ENCODE measurements at regions not wholly inside any gene's neighbourhood (a gene's known extent, or its start where the extent isn't known, plus 50 kb on each side); places are given as distances from the start of the nearest gene placed in this dataset.
"Not testable (repeated sequence)": the region's sequence is repeated elsewhere in the genome, so short reads cannot be mapped to it uniquely, and the experiment has no call there.

DNA sequence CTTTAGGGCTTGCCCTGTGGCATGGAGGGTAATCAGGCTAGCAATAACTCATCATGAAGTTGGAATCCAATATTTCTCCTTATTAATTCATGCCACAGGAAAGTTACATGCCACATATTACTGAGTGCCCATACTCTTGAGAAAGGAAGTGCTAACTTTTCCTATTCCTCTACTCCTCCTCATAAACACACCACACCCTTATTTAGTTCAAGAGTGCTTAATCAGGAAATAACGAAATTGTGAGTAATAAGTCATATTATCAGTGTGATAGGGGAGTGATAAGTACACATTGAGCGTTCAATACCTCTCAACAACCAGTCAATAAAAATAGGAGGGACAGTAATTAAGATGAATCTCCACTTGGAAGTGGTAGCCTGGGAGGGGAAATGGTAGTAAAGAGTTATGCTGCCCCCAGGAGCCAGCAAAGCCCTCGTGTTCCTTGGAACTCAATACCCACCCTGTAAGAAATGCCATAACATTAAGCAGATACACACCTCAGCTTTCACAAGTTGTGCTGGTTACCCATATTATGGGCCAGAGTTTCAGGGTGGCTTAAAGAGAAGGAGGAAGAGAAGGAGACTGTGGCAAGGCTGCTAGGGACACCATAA lies 410.0 kb upstream of the NR3C2 start:
- DNase-seq = no peak

DNA sequence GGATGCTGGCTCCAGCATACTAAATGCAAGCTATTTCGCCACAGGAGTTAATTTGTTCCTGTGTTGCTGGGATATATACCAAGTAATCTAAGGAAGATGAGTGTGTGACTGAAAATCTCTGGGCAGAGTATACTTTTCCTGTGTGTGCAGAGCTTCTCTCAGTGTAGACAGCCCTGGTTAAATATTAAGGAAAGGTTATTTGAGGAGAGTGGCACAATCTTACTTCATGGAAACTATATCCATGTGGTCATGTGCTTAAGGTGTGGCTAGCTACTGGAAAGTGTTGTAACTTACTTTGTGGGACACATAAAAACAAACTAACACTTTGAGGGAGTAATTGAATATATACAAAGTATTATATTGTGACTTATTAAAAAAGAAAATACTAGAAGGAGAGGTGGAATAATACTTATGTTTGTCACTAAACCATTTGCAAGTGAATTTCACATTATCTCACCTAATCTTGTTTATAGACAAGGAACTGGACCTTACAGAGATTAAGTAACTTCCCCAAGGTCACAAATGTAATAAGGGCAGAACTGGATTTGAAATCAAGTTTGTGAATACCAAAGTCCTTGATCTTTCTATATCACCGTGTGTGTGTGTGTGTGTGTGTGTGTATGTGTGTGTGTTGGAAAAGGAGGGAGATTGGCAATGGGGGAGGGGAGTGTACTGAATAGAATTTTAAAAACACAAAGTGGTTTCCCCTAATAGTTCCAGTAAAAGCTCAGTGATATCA lies 408.2 kb upstream of the NR3C2 start:
- no peak for DNase-seq

DNA sequence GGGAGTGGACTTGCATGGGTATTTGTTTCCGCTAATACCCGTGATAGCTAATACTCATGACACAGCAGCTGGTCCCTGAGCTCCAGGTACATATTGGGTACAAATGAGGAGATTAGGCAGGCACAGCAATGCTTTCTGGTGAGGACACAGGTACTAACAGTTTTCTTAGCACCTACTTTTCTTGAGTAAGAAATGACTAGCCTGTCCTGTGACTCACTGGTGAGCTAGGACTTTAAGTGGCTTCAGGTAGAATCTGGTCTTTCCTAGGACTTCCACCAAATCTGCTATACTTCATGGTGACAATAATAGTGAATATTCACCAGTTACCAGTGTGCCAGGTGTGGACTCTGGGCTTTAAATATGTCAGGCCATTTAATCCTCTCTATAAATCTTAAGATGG lies 407.4 kb upstream of the NR3C2 start:
- no peak for DNase-seq

DNA sequence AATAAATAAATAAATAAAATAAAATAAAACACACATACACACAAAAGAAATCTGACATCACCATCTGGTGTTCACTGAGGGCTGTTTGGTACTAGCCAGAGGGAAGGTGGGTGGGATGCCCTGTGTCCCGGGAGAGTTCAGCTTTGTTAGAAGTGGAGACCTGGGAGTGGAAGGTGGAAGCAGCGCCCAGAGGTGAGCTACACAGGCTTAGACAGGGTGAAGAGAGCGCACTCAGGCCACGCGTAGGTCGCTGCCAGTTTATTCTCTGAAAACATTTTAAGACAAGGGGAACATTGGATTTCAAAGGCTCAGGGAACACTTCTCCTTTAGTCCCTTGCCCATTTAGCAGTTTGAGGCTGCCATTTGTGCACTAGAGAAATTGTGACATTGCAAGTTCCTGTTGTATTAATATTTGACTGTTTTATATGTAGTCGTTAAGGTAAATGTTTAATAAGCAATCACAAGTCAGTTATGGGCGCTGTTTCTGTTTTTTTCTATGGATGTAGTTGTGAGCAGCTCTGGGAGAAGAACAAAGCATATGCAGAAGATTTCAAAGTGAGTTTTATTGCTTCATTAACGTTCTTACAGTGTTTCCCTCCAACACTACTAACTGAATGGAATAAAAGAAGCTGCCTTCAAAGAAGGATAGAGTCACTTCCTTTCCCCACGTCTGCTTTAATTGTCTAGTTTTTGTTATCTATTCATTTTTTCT lies 405.5 kb upstream of the NR3C2 start:
- no peak for DNase-seq

DNA sequence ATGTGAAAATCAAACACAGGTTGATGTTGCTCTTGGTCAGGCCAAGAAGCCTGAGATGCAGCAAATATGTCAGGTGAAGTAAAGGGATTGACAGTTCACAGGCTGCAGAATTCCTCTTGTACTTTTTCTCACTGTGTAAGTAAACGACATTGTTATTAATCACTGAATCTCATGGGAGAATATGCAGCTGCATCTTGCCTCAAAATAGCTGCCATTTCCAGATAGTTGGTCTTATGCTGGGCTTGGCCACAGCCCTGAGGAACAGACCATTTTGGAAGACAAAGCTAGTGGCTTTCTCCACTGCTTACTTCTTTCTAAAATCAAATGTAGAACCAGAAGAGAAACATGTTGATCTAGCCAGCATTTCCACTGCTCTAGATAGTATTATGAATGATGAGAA lies 403.4 kb upstream of the NR3C2 start:
- no peak for DNase-seq

DNA sequence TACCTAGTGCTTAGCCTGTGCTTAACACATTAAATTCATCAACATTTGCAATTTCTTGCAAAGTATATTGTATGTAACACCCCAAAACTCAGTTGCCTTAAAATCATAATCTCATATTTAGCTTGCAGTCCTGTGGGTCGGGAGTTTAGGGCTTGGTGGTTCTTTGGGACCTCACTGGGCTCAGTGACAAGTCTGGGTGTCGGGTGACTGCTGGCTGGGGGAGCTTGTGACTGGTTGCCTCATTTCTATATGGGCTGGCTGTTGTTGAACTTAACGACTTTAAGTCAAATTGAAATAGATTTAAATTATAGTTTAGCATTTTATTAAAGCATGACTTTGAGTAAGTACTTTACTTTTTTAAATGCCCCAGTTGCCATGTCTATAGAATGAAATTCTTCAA lies 401.4 kb upstream of the NR3C2 start:
- DNase-seq = no peak

DNA sequence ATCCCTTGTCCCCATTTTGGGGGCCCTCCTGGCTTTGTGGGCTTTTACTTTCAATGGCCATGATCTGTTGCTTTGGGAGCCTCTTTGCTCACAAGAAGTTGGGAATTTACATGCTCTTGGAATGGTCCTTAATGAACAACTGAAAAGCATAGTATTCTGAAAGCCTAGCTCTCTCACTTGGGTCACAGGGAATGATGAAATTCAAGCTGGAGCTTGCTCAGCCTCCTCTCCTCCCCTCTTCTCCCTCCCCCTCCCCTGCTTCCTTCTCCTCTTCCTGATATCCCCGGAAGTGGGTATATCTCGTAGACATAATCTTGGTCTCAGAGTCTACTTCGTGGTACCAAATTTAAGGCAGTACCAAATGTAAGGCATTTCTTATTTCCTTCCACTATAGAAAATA lies 400.6 kb upstream of the NR3C2 start:
- DNase-seq = no peak

DNA sequence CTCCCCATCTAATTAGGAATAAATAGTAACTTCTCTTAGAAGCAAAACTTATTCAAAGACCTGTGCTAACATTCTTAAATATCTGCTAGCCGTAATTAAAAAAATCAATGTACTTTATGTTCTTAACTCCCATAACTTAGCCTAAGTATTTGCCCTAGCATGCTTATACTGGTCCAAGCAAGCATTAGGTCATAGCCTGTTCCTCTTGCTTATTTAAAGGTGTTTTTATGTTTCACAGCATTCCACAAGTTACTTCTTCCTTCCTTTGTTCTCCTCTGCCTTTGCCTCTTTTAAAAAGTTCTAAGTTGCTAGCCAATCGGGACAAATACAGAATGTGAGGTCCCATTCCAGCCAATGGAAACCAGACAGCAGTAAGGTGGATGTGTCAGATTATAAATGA lies 395.4 kb upstream of the NR3C2 start:
- not testable (repeated sequence) for DNase-seq

DNA sequence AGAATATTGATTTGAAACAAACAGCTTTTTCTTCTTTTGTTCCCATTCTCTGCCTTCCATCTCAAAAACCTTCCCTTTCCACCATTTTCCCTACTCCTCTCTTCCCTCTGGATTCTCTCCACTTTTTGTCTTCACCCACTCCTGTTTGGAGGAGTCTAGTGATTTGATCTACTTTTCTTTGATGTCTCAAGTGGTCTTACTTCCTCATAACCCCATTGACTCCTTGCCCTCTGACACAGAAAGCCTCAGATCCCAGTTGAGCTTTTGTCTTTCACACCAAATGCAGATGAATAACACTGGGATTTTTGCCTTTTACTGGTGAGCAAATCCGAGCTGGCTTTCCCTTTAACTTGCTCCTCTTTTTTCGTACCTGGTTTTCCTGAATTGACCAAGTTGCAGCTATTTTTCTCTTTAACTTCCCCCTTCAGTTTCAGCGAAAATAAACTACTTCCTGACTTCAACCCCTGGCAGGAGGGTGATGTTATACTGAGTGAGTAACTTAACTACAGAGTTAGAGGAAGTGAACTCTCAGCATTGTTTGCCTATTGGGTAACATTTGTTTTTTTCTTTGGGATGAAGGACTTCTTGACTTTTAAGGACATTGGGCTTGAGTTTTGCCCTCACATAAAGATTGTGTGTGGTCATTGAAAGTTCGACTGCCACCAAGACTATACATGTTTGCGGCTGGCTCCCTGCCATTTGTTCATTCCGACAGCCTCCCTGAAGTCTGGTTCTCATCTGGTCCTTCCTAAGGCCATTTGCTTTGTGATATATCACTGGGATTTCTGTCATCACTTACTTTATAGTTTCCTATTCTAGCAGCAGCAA lies 392.8 kb upstream of the NR3C2 start:
- DNase-seq = no peak

DNA sequence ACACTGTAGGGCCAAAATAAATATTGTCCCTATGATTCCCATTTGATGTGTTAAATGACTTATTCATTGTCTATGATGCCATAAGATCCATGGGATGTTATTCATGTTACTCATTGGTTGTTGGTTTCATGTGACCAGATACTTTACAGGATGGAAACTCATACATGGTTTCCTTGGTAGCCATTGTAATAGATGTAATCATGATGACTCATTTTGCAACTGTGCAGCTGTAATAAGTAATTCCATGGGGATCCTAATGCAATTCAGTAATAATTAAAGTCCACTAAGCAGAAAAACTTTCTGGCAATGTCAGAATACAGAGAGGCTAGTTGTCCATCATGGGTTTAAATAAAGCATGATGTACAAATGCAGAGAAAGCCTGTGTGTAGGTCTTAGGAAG lies 389.7 kb upstream of the NR3C2 start:
- DNase-seq = no peak

DNA sequence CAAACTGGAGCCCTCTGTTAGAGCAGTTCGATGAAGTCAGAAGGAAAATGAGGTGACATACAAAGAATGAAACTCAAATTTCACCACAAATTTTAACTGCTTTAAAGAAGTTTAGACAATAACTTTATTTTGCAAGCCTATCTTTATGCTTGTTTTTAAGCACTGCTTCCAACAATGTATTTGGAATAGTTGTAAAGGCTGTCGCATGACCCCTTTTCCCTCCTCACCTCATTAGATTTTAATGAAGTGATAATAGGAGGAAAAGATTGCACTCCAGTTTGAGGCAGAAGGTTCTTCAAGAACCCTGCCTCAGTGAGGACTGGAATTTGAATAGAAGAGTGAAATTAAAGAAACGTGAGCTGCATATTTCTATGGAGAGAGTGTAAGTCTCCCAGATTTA lies 386.1 kb upstream of the NR3C2 start:
- DNase-seq = no peak

DNA sequence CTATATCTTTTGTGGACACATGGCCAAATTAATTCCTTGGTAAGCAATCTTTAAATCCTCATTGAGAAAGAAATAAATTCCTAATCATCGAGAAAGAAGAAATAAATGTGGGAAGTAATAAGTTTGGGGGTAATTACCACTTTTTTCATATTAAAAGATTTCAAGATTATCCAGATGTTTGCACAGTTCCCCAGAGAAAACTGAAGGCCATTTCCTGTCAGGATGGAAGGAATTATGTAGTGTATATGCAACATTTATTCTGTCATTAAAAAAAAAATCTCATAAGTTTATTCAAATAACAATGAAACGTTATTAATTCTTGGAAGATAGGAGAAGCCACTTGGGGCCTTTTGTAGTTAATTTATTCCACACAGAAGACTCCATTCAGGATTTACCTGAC lies 385.6 kb upstream of the NR3C2 start:
- DNase-seq = no peak

DNA sequence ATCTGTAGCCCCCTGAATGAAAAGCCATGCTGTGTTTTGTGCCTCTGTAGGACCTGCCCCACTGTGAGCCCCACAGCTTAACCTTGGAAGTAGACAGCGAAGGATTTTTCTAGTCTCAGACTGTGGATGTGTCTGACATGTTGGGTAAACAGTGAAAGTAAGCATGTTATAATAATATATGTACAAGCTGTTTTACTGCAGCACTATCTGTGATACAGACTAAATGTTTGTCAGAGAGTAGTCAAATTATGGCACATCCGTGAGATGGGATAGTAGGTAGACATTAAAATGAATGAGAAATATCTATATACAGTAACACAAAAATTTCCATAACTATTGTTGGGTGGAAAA lies 381.2 kb upstream of the NR3C2 start:
- no peak for DNase-seq

DNA sequence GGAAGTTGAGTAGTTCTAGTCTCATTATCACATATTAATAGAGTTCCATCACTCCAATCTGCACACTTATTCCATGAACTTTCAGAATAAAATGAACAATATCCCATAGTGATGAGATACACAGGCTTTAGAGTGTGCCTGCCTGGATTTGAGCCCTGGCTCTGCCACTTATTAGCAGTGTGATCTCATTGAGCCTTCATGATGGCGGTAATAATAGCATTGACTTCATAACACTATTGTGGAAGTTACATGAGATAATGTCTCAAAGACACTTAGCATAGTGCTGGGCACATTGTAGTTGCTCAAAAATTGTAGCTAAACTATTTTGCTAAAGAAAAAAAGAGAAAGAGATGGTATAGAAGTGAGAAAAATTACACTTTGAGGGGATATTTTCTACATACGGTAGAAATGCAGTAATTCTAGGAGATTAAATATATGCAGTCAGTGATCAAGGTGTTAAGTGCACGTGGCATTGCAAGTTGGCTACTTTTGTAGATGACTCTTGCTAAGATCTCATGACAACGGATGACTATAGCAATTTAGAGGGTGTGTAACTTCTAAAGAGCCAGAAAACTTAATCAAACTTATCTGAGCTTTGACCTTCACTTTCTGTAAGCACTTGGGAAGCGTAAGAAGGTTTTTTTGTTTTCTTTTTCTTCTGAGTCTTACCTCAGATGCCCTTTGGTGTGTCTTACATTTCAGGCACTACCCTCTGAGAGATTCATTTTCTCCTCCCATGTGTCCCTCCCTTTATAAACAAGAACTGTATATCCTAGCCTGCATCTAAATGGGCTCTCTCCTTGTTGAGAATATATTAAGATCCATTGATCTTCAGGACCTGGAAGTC lies 380.6 kb upstream of the NR3C2 start:
- DNase-seq = no peak

DNA sequence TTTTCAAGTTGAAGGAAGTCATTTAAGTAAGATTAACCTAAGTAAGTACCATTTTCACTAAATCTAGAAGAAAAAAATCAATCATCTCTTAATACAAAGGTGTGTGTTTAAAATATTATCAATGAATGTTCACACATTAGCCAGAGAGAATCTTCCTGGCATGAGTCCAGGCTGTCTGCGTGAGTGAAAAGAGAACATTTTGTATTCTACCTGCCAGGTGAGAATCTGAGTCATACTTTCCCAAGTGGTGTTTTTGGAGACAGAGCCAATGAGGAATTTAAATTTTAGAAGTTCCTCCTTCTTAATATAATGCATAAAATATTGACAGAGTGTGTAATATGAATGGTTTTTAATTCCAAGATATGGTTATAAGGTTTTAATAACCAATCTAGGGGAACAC lies 371.8 kb upstream of the NR3C2 start:
- DNase-seq = no peak

DNA sequence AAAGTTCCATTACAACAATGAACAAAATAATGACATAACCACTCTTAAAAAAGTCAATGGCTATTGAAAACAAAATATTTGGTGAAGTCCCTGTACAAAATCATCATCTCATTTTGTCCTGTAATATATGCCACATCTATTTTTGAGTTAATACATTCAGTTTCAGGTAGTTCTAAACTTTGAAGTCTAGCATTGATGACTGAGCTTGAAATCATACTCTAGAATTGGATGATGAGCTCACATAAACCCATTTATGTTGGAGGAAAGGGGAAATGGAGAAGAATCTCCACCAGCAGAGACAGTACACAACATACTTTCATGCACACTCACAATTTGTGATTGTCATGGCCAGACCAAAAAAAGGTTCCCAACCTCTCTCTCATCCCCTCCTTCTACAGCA lies 371.1 kb upstream of the NR3C2 start:
- DNase-seq = no peak

DNA sequence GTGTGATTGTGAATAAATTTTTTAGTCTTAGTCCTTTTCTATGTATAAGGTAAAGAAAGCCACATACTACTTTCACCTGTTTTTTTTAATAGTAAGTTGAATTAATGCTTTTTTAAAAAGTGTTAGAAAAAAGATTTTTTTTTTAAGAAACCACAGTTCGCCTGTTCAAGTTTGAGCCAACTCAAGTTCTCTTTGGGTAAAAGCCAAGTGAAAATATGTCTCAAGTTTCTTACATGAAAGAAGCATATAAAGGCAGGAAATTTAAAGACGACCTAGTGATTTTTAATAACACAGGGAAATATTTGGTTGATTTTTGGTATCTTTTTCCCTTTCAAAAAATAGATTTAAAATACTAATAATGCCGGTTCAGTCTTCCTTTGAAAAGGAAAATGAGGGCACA lies 369.9 kb upstream of the NR3C2 start:
- DNase-seq = no peak

DNA sequence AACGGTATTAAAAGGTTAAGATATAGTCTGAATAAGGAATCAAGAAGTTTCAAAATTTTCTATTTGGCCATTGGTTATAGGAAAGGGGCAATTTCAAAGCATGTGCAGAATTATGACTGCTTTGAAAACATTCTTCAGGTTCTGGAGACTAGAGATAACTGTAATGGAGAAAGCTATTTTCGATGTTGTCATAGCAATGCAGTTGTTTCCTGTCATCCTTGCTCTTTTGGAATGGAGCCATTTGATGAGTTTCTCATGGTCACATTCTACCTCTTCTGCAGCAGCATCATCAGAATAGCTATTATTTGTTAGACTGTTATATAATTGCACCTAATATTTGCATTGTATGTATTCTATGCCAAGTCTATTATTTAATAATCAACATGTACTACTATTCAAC lies 368.2 kb upstream of the NR3C2 start:
- DNase-seq = no peak

DNA sequence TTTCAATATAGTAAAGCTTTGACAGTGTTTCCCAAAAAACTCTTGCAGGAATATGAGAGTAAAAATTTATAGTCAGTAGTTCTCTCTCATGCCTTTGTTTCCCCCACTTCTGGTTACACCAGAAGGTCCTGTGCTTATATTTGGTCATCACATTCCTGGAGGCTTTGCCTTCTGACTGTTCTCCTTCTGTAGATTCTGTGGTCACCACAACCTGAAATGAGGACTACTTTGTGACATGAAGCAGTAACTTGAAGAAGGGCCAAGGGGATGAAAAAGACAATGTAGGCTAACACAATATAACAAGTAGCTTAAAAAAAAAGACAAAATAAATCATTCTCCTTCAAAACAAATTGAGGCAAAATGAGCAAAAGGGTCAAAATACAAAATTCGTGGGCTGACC lies 366.2 kb upstream of the NR3C2 start:
- DNase-seq = no peak

DNA sequence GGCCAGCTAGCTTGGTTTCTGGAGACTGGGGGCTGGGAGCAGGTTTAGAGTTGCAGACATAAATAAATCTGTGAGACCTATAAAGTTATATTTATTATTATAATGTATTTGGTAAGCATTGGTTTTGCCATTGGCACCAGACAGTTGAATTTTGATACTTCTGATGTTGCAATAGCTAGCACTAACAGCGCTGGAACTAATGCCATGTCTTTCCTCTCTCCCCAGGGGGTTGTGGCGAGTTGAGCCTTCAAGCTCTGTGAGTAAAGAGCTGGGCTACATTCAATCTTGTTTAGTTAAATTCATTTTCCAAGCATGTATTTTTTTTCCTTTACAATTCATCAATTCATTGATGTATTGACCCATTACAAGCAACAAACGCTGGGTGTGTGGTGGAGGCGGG lies 358.7 kb upstream of the NR3C2 start:
- no peak for DNase-seq

DNA sequence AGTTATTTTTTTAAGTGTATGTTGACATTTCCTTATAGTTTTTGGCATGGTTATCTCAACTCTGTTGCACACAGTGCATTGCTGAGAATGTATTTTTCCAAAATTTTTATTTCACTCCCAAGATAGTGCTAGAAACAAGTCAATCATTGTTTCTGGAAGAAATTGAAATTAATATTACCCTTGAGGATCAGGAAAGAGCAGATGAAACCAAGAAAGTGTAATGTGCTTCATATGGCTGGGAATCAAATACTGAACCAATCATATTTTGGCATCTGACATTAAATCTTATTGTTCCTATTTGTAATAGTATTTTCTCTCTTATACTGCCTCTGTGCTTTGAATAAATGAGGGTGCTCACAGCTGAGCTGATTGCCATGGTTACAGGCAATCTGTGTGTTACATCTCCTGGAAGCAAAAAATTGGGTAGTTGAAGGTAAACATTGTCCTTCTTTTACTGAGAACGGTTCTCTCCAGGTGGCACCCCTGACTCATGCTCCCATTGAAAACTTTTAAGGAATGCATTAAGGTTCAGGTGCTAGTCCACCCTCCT lies 358.2 kb upstream of the NR3C2 start:
- DNase-seq = no peak

DNA sequence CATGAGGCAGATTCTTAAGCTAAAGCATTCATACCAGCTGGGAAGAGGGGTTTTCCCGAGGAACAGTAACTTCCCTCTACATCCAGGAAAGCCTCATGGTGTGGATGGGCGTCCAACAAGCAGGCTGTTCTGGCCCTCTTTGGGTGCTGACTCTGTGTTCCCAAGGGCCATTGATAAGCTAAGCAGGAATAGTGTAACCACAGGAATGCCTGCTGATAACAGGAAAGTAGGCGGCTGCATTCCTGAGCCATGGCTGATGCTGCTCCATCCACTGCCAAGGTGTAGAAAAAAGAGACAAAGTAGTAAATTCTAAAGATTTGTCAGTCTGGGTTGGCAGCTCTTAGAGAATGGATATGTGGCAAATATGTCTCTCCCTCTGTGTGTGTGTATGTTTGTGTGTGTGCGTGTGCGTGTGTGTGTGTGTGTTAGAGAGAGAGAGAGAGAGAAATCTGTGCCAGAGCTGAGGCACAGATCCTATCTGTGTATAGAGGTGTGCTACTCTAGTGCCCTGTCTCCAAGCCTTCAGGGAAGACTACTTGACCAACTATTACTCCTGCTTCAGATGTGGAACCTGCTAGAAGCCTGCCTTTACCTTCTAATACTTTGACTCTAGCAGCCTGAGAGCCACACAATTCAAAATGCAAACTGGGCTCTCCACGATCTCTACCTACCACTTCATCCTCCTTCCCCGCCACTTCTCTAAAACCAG lies 353.1 kb upstream of the NR3C2 start:
- DNase-seq = no peak
